ENCODE measurements at regions not wholly inside any gene's neighbourhood (a gene's known extent, or its start where the extent isn't known, plus 50 kb on each side); places are given as distances from the start of the nearest gene placed in this dataset.
"Not testable (repeated sequence)": the region's sequence is repeated elsewhere in the genome, so short reads cannot be mapped to it uniquely, and the experiment has no call there.

GRCh38 chr15:70512772-70513362, 250.5 kb downstream of the UACA start:
- intact Hi-C loops (cut with DNase I), result no loop called here
- Histone ChIP-seq H3K36me3 (no peaks in the 10 kb centered on the region), H3K9me3 (peaks cover 10% of the 10 kb centered on the region), H3K27me3 (ENCODE audit: low read depth) (no peaks in the 10 kb centered on the region), H3K4me3 (no peak overlapping the region), H3K27ac (no peak overlapping the region), H3K4me1 (peaks cover 14% of the 10 kb centered on the region)
- TF ChIP-seq, protein P1, sequence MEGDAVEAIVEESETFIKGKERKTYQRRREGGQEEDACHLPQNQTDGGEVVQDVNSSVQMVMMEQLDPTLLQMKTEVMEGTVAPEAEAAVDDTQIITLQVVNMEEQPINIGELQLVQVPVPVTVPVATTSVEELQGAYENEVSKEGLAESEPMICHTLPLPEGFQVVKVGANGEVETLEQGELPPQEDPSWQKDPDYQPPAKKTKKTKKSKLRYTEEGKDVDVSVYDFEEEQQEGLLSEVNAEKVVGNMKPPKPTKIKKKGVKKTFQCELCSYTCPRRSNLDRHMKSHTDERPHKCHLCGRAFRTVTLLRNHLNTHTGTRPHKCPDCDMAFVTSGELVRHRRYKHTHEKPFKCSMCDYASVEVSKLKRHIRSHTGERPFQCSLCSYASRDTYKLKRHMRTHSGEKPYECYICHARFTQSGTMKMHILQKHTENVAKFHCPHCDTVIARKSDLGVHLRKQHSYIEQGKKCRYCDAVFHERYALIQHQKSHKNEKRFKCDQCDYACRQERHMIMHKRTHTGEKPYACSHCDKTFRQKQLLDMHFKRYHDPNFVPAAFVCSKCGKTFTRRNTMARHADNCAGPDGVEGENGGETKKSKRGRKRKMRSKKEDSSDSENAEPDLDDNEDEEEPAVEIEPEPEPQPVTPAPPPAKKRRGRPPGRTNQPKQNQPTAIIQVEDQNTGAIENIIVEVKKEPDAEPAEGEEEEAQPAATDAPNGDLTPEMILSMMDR (IDR thresholded peaks at IDR 0.05), result peak; percentile 61
- DNase-seq, result peak; percentile 73
- ATAC-seq, result peak; percentile 62 to 77

DNA sequence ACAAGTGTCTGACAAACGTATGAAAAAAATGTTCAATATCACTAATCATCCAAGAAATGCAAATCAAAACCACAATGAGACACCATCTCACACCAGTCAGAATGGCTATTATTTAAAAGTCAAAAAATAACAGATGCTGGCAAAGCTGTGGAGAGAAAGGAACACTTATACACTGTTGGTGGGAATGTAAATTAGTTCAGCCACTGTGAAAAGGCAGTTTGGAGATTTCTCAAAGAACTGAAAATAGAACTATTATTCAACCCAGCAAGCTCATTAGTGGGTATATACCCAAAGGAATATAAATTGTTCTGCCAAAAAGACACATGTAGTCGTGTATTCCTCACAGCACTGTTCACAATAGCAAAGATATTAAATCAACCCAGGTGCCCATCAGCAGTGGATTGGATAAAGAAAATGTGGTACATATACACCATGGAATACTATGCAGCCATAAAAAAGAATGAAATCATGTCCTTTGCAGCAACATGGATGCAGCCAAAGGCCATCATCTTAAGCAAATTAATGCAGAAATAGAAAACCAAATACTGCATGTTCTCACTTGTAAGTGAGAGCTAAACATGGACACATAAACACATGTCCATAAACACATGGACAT, 251.3 kb downstream of the UACA start:
- not testable (repeated sequence) for ATAC-seq

DNA sequence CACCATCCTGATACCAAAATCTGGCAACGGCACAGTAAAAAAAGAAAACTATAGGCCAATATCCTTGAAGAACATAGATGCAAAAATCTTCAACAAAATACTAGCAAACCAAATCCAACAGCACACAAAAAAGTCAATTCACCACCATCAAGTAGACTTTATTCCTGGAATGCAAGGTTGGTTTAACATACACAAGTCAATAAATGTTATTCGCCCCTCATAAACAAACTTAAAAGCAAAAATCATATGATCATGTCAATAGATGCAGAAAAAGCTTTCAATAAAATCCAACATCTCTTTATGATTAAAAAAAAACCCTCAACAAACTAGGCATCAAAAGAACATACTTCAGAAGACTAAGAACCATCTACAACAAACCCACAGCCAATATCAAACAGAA, 252.9 kb downstream of the UACA start:
- no peak overlapping the region for H3K4me3 ChIP-seq
- intact Hi-C loops (cut with DNase I), result no loop called here
- no peaks in the 10 kb centered on the region for H3K27me3 ChIP-seq (ENCODE audit: low read depth)
- no peak for ATAC-seq
- no peak for DNase-seq
- no peaks in the 10 kb centered on the region for H3K36me3 ChIP-seq
- H3K4me1 ChIP-seq, result peaks cover 22% of the 10 kb centered on the region
- H3K9me3 ChIP-seq, result peaks cover 10% of the 10 kb centered on the region
- TF ChIP-seq, protein P1 (IDR thresholded peaks at IDR 0.05), result no peak
- H3K27ac ChIP-seq, result no peak overlapping the region

More for the DNA sequence above, 251.3 kb downstream of the UACA start:
- H3K27me3 ChIP-seq (ENCODE audit: low read depth); H3K9me3 ChIP-seq; H3K4me3 ChIP-seq; H3K27ac ChIP-seq; H3K36me3 ChIP-seq; DNase-seq; intact Hi-C loops (cut with DNase I): not testable (repeated sequence)
- peaks cover 14% of the 10 kb centered on the region for H3K4me1 ChIP-seq

- no peak for DNase-seq
- peaks cover 10% of the 10 kb centered on the region for H3K9me3 ChIP-seq
- no peak overlapping the region for H3K4me3 ChIP-seq
- H3K27me3 ChIP-seq (ENCODE audit: low read depth), result no peaks in the 10 kb centered on the region
- TF ChIP-seq, protein P1 (IDR thresholded peaks at IDR 0.05), result no peak
- no peaks in the 10 kb centered on the region for H3K36me3 ChIP-seq
- intact Hi-C loops (cut with DNase I), result no loop called here
- no peak for ATAC-seq
- H3K4me1 ChIP-seq, result peaks cover 29% of the 10 kb centered on the region
- no peak overlapping the region for H3K27ac ChIP-seq
Observed at GRCh38 chr15:70509731-70510143, 253.6 kb downstream of the UACA start.

DNA sequence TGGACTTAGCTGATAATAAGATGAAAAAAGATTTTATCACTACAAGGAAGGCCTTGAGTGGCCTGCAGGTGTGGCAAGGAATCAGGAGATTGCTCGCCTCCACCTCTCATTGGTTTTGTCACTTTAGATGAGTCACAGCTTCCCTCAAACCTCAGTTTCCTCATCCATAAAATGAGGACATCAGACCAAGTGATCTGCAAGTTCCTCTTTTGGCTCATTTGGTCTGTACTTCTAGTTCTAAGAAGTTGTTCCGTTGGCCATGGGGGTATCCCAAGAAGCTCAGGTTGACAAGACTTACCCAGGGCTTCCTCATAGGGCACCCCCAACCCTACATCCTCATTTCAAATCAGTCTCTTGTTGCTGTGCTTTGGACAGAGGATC, 254.1 kb downstream of the UACA start:
- Histone ChIP-seq H3K4me1 (peaks cover 34% of the 10 kb centered on the region), H3K36me3 (no peaks in the 10 kb centered on the region), H3K27me3 (ENCODE audit: low read depth) (no peaks in the 10 kb centered on the region), H3K9me3 (peaks cover 10% of the 10 kb centered on the region), H3K4me3 (no peak overlapping the region), H3K27ac (peak overlapping the region; percentile 53)
- TF ChIP-seq, protein P1 (IDR thresholded peaks at IDR 0.05), result no peak
- peak; percentile 63 to 65 for ATAC-seq
- intact Hi-C loops (cut with DNase I), result no loop called here
- DNase-seq, result no peak

DNA sequence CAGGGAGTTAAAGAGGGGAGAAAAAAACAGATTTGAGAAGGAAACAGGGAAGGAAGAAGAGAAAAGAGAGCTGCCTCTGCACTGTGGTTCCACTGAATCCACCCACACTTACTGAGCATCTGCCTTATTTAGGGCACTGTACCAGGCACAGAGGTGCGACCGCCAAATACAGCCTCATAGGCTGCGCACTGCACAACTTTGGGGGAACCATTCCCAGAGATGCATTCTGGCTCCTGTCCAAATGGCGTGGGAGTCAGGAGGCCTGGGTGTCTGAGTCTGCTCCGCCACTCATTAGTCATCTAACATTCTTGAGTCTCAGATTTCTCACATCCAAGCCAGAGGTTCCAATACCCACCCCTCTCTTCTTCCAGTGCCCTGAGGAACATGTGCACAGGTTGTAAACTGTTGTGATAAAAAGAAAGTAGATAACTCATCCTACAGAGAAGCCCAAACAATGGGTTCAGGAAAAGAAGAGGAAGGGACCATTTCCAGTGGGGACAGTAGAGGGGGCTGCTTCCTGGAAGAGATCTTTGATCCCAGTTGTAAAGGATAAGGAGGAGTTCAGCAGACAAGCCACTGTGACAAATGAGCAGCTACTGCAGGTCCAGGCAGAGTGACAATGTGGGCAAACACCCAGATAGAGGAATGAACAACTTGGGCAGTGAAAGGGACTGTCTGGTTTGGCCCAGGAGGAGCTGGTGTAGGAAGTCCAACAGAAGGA, 254.6 kb downstream of the UACA start:
- DNase-seq (peak; percentile 73), ATAC-seq (peak; percentile 34 to 36)
- TF ChIP-seq, protein P1 (IDR thresholded peaks at IDR 0.05), result no peak
- Histone ChIP-seq H3K27ac (peak overlapping the region; percentile 53), H3K36me3 (no peaks in the 10 kb centered on the region), H3K4me3 (no peak overlapping the region), H3K4me1 (peaks cover 39% of the 10 kb centered on the region), H3K9me3 (peaks cover 10% of the 10 kb centered on the region), H3K27me3 (ENCODE audit: low read depth) (no peaks in the 10 kb centered on the region)
- intact Hi-C loops (cut with DNase I), result no loop called here

All from lower lobe of right lung (tissue), 2 donors.